ENCODE measurements at regions not wholly inside any gene's neighbourhood (a gene's known extent, or its start where the extent isn't known, plus 50 kb on each side); places are given as distances from the start of the nearest gene placed in this dataset.

- TF ChIP-seq CTCF (IDR thresholded peaks at IDR 0.05), result no peak
- no peak for TF ChIP-seq REST (IDR thresholded peaks at IDR 0.05; ENCODE audit: insufficient read depth in 1 of 2, low read depth in 2 of 2, low read length in 1 of 2)
Observed at GRCh38 chr2:145304501-145304900, 784.6 kb upstream of the ZEB2 start.
